HAP-1 (cell line): ENCODE measurements at regions not wholly inside any gene's neighbourhood (a gene's known extent, or its start where the extent isn't known, plus 50 kb on each side); places are given as distances from the start of the nearest gene placed in this dataset.
"Not testable (repeated sequence)": the region's sequence is repeated elsewhere in the genome, so short reads cannot be mapped to it uniquely, and the experiment has no call there.

Source experiments
- DNase-seq, 2 experiments: peaks; one replicate each; pipeline ENCODE4 v3.0.0-alpha.2; 2016 to 2020; ENCODE audit warnings: low spot score in 2 of 2
- H3K27me3 ChIP-seq: fragments of 250-450 bp; sonication (Bioruptor Pico); 2 replicates; pipeline ENCODE4 v1.5.1; 2020; ENCODE audit warnings: low read depth, mild to moderate bottlenecking, moderate library complexity
- H3K36me3 ChIP-seq: fragments of 250-450 bp; sonication (Bioruptor Pico); replicated peaks from 2 replicates; pipeline ENCODE4 v1.5.1; 2020; ENCODE audit warnings: mild to moderate bottlenecking
- H3K4me1 ChIP-seq: fragments of 250-450 bp; sonication (Bioruptor Pico); 2 replicates; pipeline ENCODE4 v1.5.1; 2020; ENCODE audit warnings: mild to moderate bottlenecking
- H3K4me3 ChIP-seq: fragments of 250-450 bp; sonication (Bioruptor Pico); 2 replicates; pipeline ENCODE4 v1.5.1; 2020; ENCODE audit warnings: mild to moderate bottlenecking, moderate library complexity
- H3K9me3 ChIP-seq: fragments of 250-450 bp; sonication (Bioruptor Pico); 2 replicates; pipeline ENCODE4 v1.5.1; 2020; ENCODE audit warnings: mild to moderate bottlenecking, moderate library complexity
- in situ Hi-C: fragments of 300-500 bp; cut with MboI; formaldehyde crosslinking; loops from 3 replicates; pipeline ENCODE4 v1.14.3; 2020; ENCODE audit warnings: low sequenced_read_pairs, inconsistent platforms, mixed read lengths

GRCh38 chr5:20732223-20732622 is 744.2 kb upstream of the CDH18 start:
- H3K4me1 ChIP-seq, in situ Hi-C loops, H3K9me3 ChIP-seq, H3K27me3 ChIP-seq, H3K4me3 ChIP-seq, H3K36me3 ChIP-seq, DNase-seq: not testable (repeated sequence)

DNA sequence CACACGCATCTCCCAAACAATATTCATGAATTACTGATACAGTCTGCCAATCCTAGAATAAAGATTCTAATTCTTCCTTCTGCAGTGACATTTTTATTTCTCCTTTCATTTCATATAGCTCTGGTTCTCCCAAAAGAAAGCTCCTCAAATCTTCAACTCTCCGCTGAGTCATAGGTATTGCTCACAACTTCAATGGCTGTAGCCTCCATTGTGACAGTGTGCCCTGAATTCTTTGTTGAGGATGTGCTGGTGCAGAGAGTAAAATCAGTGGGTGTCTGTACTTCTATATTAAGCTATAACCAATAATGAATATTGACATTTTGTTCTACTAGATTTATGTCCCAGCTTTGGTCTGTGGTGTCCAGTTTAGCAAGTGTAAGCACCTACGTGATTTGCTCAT is 733.3 kb upstream of the CDH18 start:
- H3K36me3 ChIP-seq, H3K4me3 ChIP-seq, H3K9me3 ChIP-seq, DNase-seq, in situ Hi-C loops, H3K4me1 ChIP-seq, H3K27me3 ChIP-seq: not testable (repeated sequence)

- H3K4me3 ChIP-seq, H3K27me3 ChIP-seq, H3K4me1 ChIP-seq, in situ Hi-C loops, H3K9me3 ChIP-seq, H3K36me3 ChIP-seq, DNase-seq: not testable (repeated sequence)
These were observed 723.6 kb upstream of the CDH18 start for GRCh38 chr5:20711520-20712155.

GRCh38 chr5:20707634-20708033 is 719.6 kb upstream of the CDH18 start:
- DNase-seq, H3K36me3 ChIP-seq, H3K4me1 ChIP-seq, H3K27me3 ChIP-seq, in situ Hi-C loops, H3K9me3 ChIP-seq, H3K4me3 ChIP-seq: not testable (repeated sequence)

GRCh38 chr5:20694121-20694520 is 706.1 kb upstream of the CDH18 start:
- in situ Hi-C loops, result no loop called here
- DNase-seq, result no peak

DNA sequence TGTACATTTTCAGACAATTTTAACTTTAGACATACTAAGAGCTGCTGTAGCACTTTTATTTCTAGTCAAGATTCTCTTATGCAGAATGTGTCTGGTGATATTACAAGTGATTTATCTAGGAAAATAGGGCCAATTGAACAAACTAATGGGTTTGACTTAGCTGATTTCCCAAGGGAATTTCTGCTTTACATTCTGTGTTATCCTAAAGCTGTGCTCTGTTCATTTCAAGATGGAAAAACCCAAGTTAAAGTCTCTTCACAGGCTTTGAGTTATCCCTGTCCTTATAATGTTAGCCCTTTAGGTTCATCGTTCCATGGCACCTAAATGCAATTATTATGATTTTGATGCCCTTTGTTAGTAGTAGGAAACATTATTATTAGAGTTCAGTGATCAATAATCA is 704.9 kb upstream of the CDH18 start:
- no peaks in the 10 kb centered on the region for H3K36me3 ChIP-seq
- no peaks in the 10 kb centered on the region for H3K4me1 ChIP-seq
- H3K27me3 ChIP-seq, result no peaks in the 10 kb centered on the region
- no peak overlapping the region for H3K4me3 ChIP-seq
- DNase-seq, result no peak
- no peaks in the 10 kb centered on the region for H3K9me3 ChIP-seq
- in situ Hi-C loops, result no loop called here

More at GRCh38 chr5:20694121-20694520, 706.1 kb upstream of the CDH18 start:
- Histone ChIP-seq H3K9me3 (no peaks in the 10 kb centered on the region), H3K27me3 (no peaks in the 10 kb centered on the region), H3K4me1 (no peaks in the 10 kb centered on the region), H3K36me3 (no peaks in the 10 kb centered on the region), H3K4me3 (no peak overlapping the region)

GRCh38 chr5:20683241-20683940 is 695.4 kb upstream of the CDH18 start:
- in situ Hi-C loops, result no loop called here
- Histone ChIP-seq H3K4me1 (no peaks in the 10 kb centered on the region), H3K27me3 (no peaks in the 10 kb centered on the region), H3K4me3 (no peak overlapping the region), H3K36me3 (no peaks in the 10 kb centered on the region), H3K9me3 (no peaks in the 10 kb centered on the region)
- DNase-seq, result no peak

GRCh38 chr5:20680718-20681302 is 692.8 kb upstream of the CDH18 start:
- in situ Hi-C loops, result no loop called here
- Histone ChIP-seq H3K4me1 (no peaks in the 10 kb centered on the region), H3K4me3 (no peak overlapping the region), H3K36me3 (no peaks in the 10 kb centered on the region), H3K9me3 (no peaks in the 10 kb centered on the region), H3K27me3 (no peaks in the 10 kb centered on the region)
- DNase-seq, result no peak

- Histone ChIP-seq H3K27me3 (no peaks in the 10 kb centered on the region), H3K4me3 (no peak overlapping the region), H3K4me1 (no peaks in the 10 kb centered on the region), H3K9me3 (no peaks in the 10 kb centered on the region), H3K36me3 (no peaks in the 10 kb centered on the region)
- in situ Hi-C loops, result no loop called here
- no peak for DNase-seq
These were observed 690.9 kb upstream of the CDH18 start for GRCh38 chr5:20678814-20679298.

DNA sequence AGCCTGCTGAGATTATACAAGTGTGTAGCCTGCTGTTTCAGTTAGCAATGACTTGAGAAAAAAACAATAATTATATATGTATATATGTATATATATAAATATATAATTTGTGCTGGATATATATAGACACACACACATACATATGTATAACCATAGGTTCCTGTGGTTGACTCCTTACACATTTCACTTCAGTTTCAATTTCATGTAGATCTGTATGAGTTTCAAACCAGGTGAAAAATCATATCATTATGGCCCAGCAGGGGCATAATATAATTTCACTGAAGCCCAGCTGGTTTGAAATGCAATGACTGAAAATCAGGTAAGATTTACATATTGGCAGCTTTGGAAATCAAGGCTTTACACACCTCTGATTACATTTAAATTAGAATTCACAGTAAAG is 690.4 kb upstream of the CDH18 start:
- H3K4me1 ChIP-seq, result no peaks in the 10 kb centered on the region
- DNase-seq, result no peak
- in situ Hi-C loops, result no loop called here
- no peaks in the 10 kb centered on the region for H3K27me3 ChIP-seq
- no peak overlapping the region for H3K4me3 ChIP-seq
- no peaks in the 10 kb centered on the region for H3K36me3 ChIP-seq
- no peaks in the 10 kb centered on the region for H3K9me3 ChIP-seq

DNA sequence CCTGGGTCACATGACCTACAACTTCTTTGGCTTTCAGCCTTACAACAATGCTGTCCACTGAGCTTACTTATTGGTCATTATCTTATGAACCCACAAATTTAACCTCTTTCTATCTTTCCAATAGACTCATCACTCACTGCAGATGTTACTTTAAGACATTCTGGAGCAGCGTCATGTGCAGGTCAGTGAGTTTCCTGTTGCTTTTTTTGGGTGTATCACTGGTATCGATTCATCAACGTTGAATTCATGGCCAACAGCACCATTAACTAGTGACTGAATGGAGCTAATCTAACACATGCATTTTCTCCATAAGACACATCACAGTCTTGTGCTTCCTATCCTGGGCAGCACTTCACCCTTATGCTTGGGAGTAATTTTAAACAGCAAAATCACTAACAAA is 672.6 kb upstream of the CDH18 start:
- in situ Hi-C loops, result no loop called here
- Histone ChIP-seq H3K4me3 (no peak overlapping the region), H3K36me3 (no peaks in the 10 kb centered on the region), H3K4me1 (no peaks in the 10 kb centered on the region), H3K9me3 (no peaks in the 10 kb centered on the region), H3K27me3 (no peaks in the 10 kb centered on the region)
- DNase-seq, result no peak

DNA sequence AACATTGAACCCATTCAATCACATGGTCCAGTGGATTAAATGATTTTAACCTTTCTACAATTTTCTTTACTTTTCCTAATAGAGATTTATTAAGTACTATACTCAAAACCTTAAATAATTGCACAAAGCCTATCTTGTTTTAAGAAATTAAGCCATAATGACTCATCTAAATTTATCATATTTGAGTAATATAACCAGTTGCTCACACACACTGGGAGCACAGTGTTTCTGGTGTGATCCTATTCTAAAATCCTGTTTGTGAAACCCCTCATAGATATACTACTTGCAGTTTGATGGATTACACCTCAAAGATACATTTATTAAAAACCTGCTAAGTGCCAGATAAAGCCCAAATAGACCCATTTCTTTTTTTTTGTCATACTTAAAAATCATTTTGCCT is 668.3 kb upstream of the CDH18 start:
- in situ Hi-C loops, result no loop called here
- no peaks in the 10 kb centered on the region; the same call in 1 of the 2 replicates for H3K9me3 ChIP-seq
- no peak for DNase-seq
- no peaks in the 10 kb centered on the region for H3K27me3 ChIP-seq
- H3K4me3 ChIP-seq, result no peak overlapping the region
- no peaks in the 10 kb centered on the region for H3K4me1 ChIP-seq
- H3K36me3 ChIP-seq, result no peaks in the 10 kb centered on the region

GRCh38 chr5:20655211-20655610 is 667.2 kb upstream of the CDH18 start:
- DNase-seq, result no peak
- Histone ChIP-seq H3K4me1 (no peaks in the 10 kb centered on the region), H3K36me3 (no peaks in the 10 kb centered on the region), H3K9me3 (no peaks in the 10 kb centered on the region; the same call in 1 of the 2 replicates), H3K27me3 (no peaks in the 10 kb centered on the region), H3K4me3 (no peak overlapping the region)
- in situ Hi-C loops, result no loop called here

DNA sequence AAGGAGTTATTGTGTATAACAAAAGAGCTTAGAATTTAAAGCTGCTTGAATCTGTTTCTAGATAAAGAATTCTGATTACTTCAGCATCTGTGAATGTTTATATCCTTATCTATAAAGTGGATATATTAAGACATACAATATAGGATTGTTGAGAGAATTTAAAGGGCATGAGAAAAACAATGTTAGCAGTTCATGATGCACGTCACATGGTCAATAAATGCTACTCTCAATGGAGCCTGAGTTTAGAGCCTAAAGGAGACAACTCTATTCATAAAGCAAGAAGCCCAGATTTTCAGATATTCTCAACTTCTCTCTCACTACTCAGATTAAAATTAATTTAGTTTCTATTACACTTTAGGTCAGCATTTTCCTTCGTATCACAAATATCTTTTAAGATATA is 666.7 kb upstream of the CDH18 start:
- H3K9me3 ChIP-seq, result no peaks in the 10 kb centered on the region; the same call in 1 of the 2 replicates
- H3K4me3 ChIP-seq, result no peak overlapping the region
- DNase-seq, result no peak
- no peaks in the 10 kb centered on the region for H3K27me3 ChIP-seq
- no peaks in the 10 kb centered on the region for H3K4me1 ChIP-seq
- no peaks in the 10 kb centered on the region for H3K36me3 ChIP-seq
- in situ Hi-C loops, result no loop called here
